ENCODE measurements at regions not wholly inside any gene's neighbourhood (a gene's known extent, or its start where the extent isn't known, plus 50 kb on each side); places are given as distances from the start of the nearest gene placed in this dataset.
A peak's percentile ranks its signal among the peaks of the same experiment; 100 is the strongest.

GRCh38 chr7:13822678-13823077 lies 166.8 kb downstream of the ETV1 start:
- DNase-seq: no peak

GRCh38 chr7:13826752-13827151 lies 162.7 kb downstream of the ETV1 start:
- no peak for DNase-seq

GRCh38 chr7:13827716-13828115 lies 161.8 kb downstream of the ETV1 start:
- no peak for DNase-seq

GRCh38 chr7:13829231-13829630 lies 160.2 kb downstream of the ETV1 start:
- no peak for DNase-seq

- DNase-seq: peak; percentile 69
Observed at GRCh38 chr7:13829914-13830900, 159.3 kb downstream of the ETV1 start.

- no peak for DNase-seq
Observed at GRCh38 chr7:13832346-13832745, 157.1 kb downstream of the ETV1 start.

GRCh38 chr7:13834328-13834761 lies 155.1 kb downstream of the ETV1 start:
- DNase-seq: no peak

GRCh38 chr7:13835442-13835841 lies 154.0 kb downstream of the ETV1 start:
- DNase-seq: no peak

- DNase-seq: no peak
Observed at GRCh38 chr7:13839063-13839462, 150.4 kb downstream of the ETV1 start.

All from NCI-H82 (cell line).